B cell (primary cell): ENCODE measurements at regions not wholly inside any gene's neighbourhood (a gene's known extent, or its start where the extent isn't known, plus 50 kb on each side); places are given as distances from the start of the nearest gene placed in this dataset.

Source experiments
- ATAC-seq: fragments of 200-7000 bp; cut with Tn5 transposase; one replicate; pipeline ENCODE4 v1.10.0; 2021; ENCODE audit warnings: low read depth, mild to moderate bottlenecking, moderate number of reproducible peaks, moderate library complexity
- CTCF ChIA-PET: fragments of 350-600 bp; sonication (Branson Sonifier 250); formaldehyde crosslinking; loops from one replicate; lab custom pipeline; 2021; ENCODE audit warnings: antibody characterized with exemption, inconsistent platforms; lab: Charles Lee
- POLR2A ChIA-PET: fragments of 350-600 bp; sonication (Branson Sonifier 250); formaldehyde crosslinking; loops from one replicate; lab custom pipeline; 2021; ENCODE audit warnings: antibody characterized with exemption; lab: Charles Lee
- DNase-seq: peaks from one replicate; pipeline ENCODE4 v3.0.0; 2013
- H2AFZ ChIP-seq: 2 replicates; pipeline ENCODE4 v1.6.1; 2012; ENCODE audit warnings: mild to moderate bottlenecking, low read depth, low read length; ENCODE audit not compliant: insufficient read depth, poor library complexity, severe bottlenecking
- H3K27ac ChIP-seq, 2 donors: 1 replicate in 1 of 2; 2 replicates in 1 of 2; pipeline ENCODE4 v1.5.1; 2012 to 2013; ENCODE audit warnings: low read length in 2 of 2, mild to moderate bottlenecking in 2 of 2, moderate library complexity in 1 of 2
- H3K27me3 ChIP-seq, 4 experiments: fragments of 200-600 bp in 1 of 4; sonication (generic) in 1 of 4; replicated peaks in 1 of 4; 1 replicate in 2 of 4; 2 replicates in 2 of 4; pipeline versions ENCODE4 v1.6.1 to v1.7.0; 2013 to 2016; ENCODE audit warnings: low read length in 3 of 4, mild to moderate bottlenecking in 2 of 4, mixed read lengths in 1 of 4, moderate library complexity in 1 of 4; ENCODE audit not compliant: insufficient read depth in 4 of 4, control insufficient read depth in 3 of 4; ENCODE audit errors: control extremely low read depth in 1 of 4
- H3K36me3 ChIP-seq, 2 experiments: replicated peaks in 1 of 2; 1 replicate in 1 of 2; 2 replicates in 1 of 2; pipeline versions ENCODE4 v1.6.1 to v1.7.1; 2013; ENCODE audit warnings: low read length in 1 of 2; ENCODE audit not compliant: insufficient read depth in 2 of 2, control insufficient read depth in 1 of 2; ENCODE audit errors: control extremely low read depth in 1 of 2, extremely low read depth in 1 of 2
- H3K4me1 ChIP-seq, 2 donors: fragments of 200-600 bp in 1 of 2; sonication (generic) in 1 of 2; 1 replicate in 1 of 2; 2 replicates in 1 of 2; pipeline versions ENCODE4 v1.5.1 to v1.6.1; 2013 to 2017; ENCODE audit warnings: low read length in 2 of 2; ENCODE audit not compliant: control insufficient read depth in 2 of 2, insufficient read depth in 2 of 2
- H3K4me2 ChIP-seq: replicated peaks from 2 replicates; pipeline ENCODE3; 2012; ENCODE audit warnings: mild to moderate bottlenecking, low read depth, low read length; ENCODE audit not compliant: poor library complexity, severe bottlenecking
- H3K4me3 ChIP-seq, 5 experiments: fragments of 200-600 bp in 1 of 5; sonication (generic) in 1 of 5; 1 replicate in 3 of 5; 2 replicates in 2 of 5; pipeline versions ENCODE4 v1.5.1 to v1.7.0; 2011 to 2016; ENCODE audit warnings: low read length in 4 of 5, mild to moderate bottlenecking in 4 of 5, low read depth in 2 of 5, control low read depth in 1 of 5, moderate library complexity in 1 of 5; ENCODE audit not compliant: insufficient read depth in 1 of 5; ENCODE audit errors: control extremely low read depth in 1 of 5, extremely low read depth in 1 of 5
- H3K79me2 ChIP-seq: fragments of 200-600 bp; sonication (generic); one replicate; pipeline ENCODE4 v1.6.0; 2016; ENCODE audit warnings: low read length; ENCODE audit not compliant: control insufficient read depth, insufficient read depth
- H3K9ac ChIP-seq: fragments of 200-600 bp; sonication (generic); 2 replicates; pipeline ENCODE4 v1.6.1; 2017; ENCODE audit warnings: mild to moderate bottlenecking, low read length, moderate library complexity
- H3K9me3 ChIP-seq, 3 donors: one replicate each; pipeline versions ENCODE4 v1.6.1 to v1.7.1; 2013; ENCODE audit warnings: low read length in 2 of 3; ENCODE audit not compliant: control insufficient read depth in 2 of 3, insufficient read depth in 1 of 3; ENCODE audit errors: control extremely low read depth in 1 of 3
- H4K20me1 ChIP-seq: 2 replicates; pipeline ENCODE4 v1.6.0; 2012; ENCODE audit warnings: mild to moderate bottlenecking, low read length; ENCODE audit not compliant: insufficient read depth, control insufficient read depth, poor library complexity, severe bottlenecking
- H3K27ac Mint-ChIP-seq: one replicate; pipeline ENCODE4 v1.8.0; 2021; ENCODE audit warnings: mixed read lengths
- H3K27me3 Mint-ChIP-seq: one replicate; pipeline ENCODE4 v1.8.0; 2021; ENCODE audit warnings: mixed read lengths
- H3K4me1 Mint-ChIP-seq: one replicate; pipeline ENCODE4 v1.8.0; 2021; ENCODE audit warnings: mixed read lengths
- H3K4me3 Mint-ChIP-seq: one replicate; pipeline ENCODE4 v1.8.0; 2021; ENCODE audit warnings: mixed read lengths
- H3K9me3 Mint-ChIP-seq: one replicate; pipeline ENCODE4 v1.8.0; 2022; ENCODE audit warnings: mixed read lengths; ENCODE audit not compliant: insufficient read depth
- EZH2 ChIP-seq: IDR thresholded peaks from 2 replicates; pipeline ENCODE4 v1.6.1; 2012; ENCODE audit warnings: borderline replicate concordance, low read depth, mild to moderate bottlenecking, moderate library complexity, low read length; ENCODE audit not compliant: insufficient read depth, poor library complexity, severe bottlenecking
- WGBS: methylation state at CpG from one replicate; pipeline ENCODE4 v1.1.5; 2013; ENCODE audit warnings: missing lambda C conversion rate; ENCODE audit not compliant: insufficient coverage; 5-methylcytosine and 5-hydroxymethylcytosine counted together
- intact Hi-C: fragments of 100-400 bp; cut with micrococcal nuclease; formaldehyde crosslinking; loops from one replicate; pipeline ENCODE4 v1.10.0; 2022
- TF ChIP-seq, protein P1 (sequence below): fragments of 200-600 bp; IDR thresholded peaks from one replicate; pipeline ENCODE4 v1.8.0; 2022; ENCODE audit warnings: antibody characterized with exemption, mild to moderate bottlenecking

DNA sequence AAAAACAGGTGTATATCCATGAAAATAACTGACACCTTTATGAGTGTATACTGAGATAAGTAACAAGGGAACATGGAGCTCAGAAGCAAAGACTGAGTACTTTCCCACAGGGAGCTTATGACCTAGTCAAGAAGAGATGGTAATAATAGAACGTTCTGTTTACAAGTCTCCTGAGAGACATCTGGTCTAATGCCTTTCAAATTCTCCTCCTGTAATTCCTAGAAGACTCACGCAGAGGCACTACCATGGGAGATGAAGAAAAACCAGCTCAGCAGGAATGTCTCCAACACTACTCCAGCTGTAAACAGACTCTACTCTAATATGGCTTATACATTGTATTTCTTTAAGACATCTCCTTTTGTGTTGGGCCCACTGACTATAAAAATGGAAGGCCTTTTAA, 503.6 kb upstream of the TUSC1 start:
- Histone ChIP-seq H3K36me3 (no peaks in the 10 kb centered on the region), H3K27ac (no peak overlapping the region), H3K9me3 (no peaks in the 10 kb centered on the region), H3K79me2 (no peaks in the 10 kb centered on the region), H3K4me2 (no peak overlapping the region), H3K9ac (no peak overlapping the region), H3K27me3 (no peaks in the 10 kb centered on the region), H3K4me3 (no peak overlapping the region), H3K4me1 (no peaks in the 10 kb centered on the region), H2AFZ (no peak overlapping the region), H4K20me1 (no peaks in the 10 kb centered on the region)
- Mint-ChIP-seq H3K9me3 (peaks cover 3% of the 10 kb centered on the region), H3K27ac (no peak overlapping the region), H3K4me3 (no peak overlapping the region), H3K4me1 (no peaks in the 10 kb centered on the region), H3K27me3 (no peaks in the 10 kb centered on the region)
- DNase-seq (no peak), ATAC-seq (no peak)
- intact Hi-C loops = no loop called here
- CTCF ChIA-PET = no interaction called here
- POLR2A ChIA-PET = no interaction called here
- WGBS = 67% methylated on average over 2 of the region's 2 CpGs
- no peak for TF ChIP-seq EZH2
- TF ChIP-seq, protein P1, sequence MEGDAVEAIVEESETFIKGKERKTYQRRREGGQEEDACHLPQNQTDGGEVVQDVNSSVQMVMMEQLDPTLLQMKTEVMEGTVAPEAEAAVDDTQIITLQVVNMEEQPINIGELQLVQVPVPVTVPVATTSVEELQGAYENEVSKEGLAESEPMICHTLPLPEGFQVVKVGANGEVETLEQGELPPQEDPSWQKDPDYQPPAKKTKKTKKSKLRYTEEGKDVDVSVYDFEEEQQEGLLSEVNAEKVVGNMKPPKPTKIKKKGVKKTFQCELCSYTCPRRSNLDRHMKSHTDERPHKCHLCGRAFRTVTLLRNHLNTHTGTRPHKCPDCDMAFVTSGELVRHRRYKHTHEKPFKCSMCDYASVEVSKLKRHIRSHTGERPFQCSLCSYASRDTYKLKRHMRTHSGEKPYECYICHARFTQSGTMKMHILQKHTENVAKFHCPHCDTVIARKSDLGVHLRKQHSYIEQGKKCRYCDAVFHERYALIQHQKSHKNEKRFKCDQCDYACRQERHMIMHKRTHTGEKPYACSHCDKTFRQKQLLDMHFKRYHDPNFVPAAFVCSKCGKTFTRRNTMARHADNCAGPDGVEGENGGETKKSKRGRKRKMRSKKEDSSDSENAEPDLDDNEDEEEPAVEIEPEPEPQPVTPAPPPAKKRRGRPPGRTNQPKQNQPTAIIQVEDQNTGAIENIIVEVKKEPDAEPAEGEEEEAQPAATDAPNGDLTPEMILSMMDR = no peak

GRCh38 chr9:26176628-26177027, 498.4 kb upstream of the TUSC1 start:
- Histone ChIP-seq H3K4me3 (no peak overlapping the region), H3K27ac (no peak overlapping the region), H3K9ac (no peak overlapping the region), H3K36me3 (no peaks in the 10 kb centered on the region), H3K27me3 (no peaks in the 10 kb centered on the region), H4K20me1 (no peaks in the 10 kb centered on the region), H2AFZ (no peak overlapping the region), H3K9me3 (no peaks in the 10 kb centered on the region), H3K79me2 (no peaks in the 10 kb centered on the region), H3K4me2 (no peak overlapping the region), H3K4me1 (no peaks in the 10 kb centered on the region)
- CTCF ChIA-PET = no interaction called here
- WGBS = no CpG with 5 or more reads among the region's 1 CpG
- intact Hi-C loops = no loop called here
- H3K4me3 Mint-ChIP-seq = no peak overlapping the region
- no peak for TF ChIP-seq EZH2
- TF ChIP-seq, protein P1 = no peak
- ATAC-seq (no peak), DNase-seq (no peak)
- peaks cover 3% of the 10 kb centered on the region for H3K9me3 Mint-ChIP-seq
- no peak overlapping the region for H3K27ac Mint-ChIP-seq
- H3K27me3 Mint-ChIP-seq = no peaks in the 10 kb centered on the region
- POLR2A ChIA-PET = no interaction called here
- no peaks in the 10 kb centered on the region for H3K4me1 Mint-ChIP-seq
